Loucy (cell line): ENCODE measurements at regions not wholly inside any gene's neighbourhood (a gene's known extent, or its start where the extent isn't known, plus 50 kb on each side); places are given as distances from the start of the nearest gene placed in this dataset.

ENCODE experiments used
- CTCF ChIP-seq: fragments of 200-600 bp; sonication (generic); conservative IDR thresholded peaks from 2 replicates; pipeline ENCODE4 v1.5.1; 2014; ENCODE audit warnings: mild to moderate bottlenecking, antibody characterized with exemption, low read length
- EZH2phosphoT487 ChIP-seq: fragments of 200-600 bp; IDR thresholded peaks from 2 replicates; pipeline ENCODE4 v1.6.1; 2018; ENCODE audit warnings: antibody characterized with exemption, mild to moderate bottlenecking, moderate library complexity, borderline replicate concordance

- no peak for TF ChIP-seq CTCF
- TF ChIP-seq EZH2phosphoT487, result no peak
Observed at GRCh38 chr14:40133463-40133862, 701.2 kb upstream of the FBXO33 start.
